Calu3 (cell line): ENCODE measurements at regions not wholly inside any gene's neighbourhood (a gene's known extent, or its start where the extent isn't known, plus 50 kb on each side); places are given as distances from the start of the nearest gene placed in this dataset.
"Not testable (repeated sequence)": the region's sequence is repeated elsewhere in the genome, so short reads cannot be mapped to it uniquely, and the experiment has no call there.

Source experiments
- BruUV-seq: library from RNA; stranded (reverse); fragments of 400-500 nt; replicated peaks from 2 replicates; lab custom pipeline; 2021; lab: Mats Ljungman, UMichigan
- CTCF ChIA-PET: fragments of 300-600 bp; sonication (Branson Sonifier 250); formaldehyde crosslinking; loops from one replicate; lab custom pipeline; 2022; ENCODE audit warnings: antibody characterized with exemption; lab: Charles Lee
- DNase-seq: peaks from one replicate; pipeline ENCODE4 v3.0.0; 2022
- H3K27ac Mint-ChIP-seq: one replicate; pipeline ENCODE4 v1.8.0; 2022; ENCODE audit warnings: mixed read lengths; ENCODE audit not compliant: unreplicated experiment
- H3K27me3 Mint-ChIP-seq: one replicate; pipeline ENCODE4 v1.8.0; 2022; ENCODE audit warnings: mixed read lengths; ENCODE audit not compliant: unreplicated experiment
- H3K36me3 Mint-ChIP-seq: one replicate; pipeline ENCODE4 v1.8.0; 2022; ENCODE audit warnings: mild to moderate bottlenecking, moderate library complexity, mixed read lengths; ENCODE audit not compliant: insufficient read depth, unreplicated experiment
- H3K4me1 Mint-ChIP-seq: one replicate; pipeline ENCODE4 v1.8.0; 2022; ENCODE audit warnings: mild to moderate bottlenecking, low read depth, mixed read lengths; ENCODE audit not compliant: unreplicated experiment
- H3K4me3 Mint-ChIP-seq: one replicate; pipeline ENCODE4 v1.8.0; 2022; ENCODE audit warnings: mild to moderate bottlenecking, low read depth, moderate library complexity, mixed read lengths; ENCODE audit not compliant: unreplicated experiment
- H3K9me3 Mint-ChIP-seq: one replicate; pipeline ENCODE4 v1.8.0; 2022; ENCODE audit warnings: low read depth, mixed read lengths; ENCODE audit not compliant: unreplicated experiment
- intact Hi-C: fragments of 100-400 bp; cut with micrococcal nuclease; formaldehyde crosslinking; loops from one replicate; pipeline ENCODE4 v1.10.0; 2022; ENCODE audit not compliant: unreplicated experiment
- TF ChIP-seq, protein P1 (sequence below): fragments of 200-600 bp; IDR thresholded peaks from one replicate; pipeline ENCODE4 v1.8.0; 2022; ENCODE audit warnings: antibody characterized with exemption; ENCODE audit not compliant: unreplicated experiment

- Mint-ChIP-seq H3K27ac (no peak overlapping the region), H3K27me3 (no peaks in the 10 kb centered on the region), H3K4me3 (no peak overlapping the region), H3K36me3 (no peaks in the 10 kb centered on the region), H3K4me1 (peaks cover 13% of the 10 kb centered on the region), H3K9me3 (no peaks in the 10 kb centered on the region)
- TF ChIP-seq, protein P1, sequence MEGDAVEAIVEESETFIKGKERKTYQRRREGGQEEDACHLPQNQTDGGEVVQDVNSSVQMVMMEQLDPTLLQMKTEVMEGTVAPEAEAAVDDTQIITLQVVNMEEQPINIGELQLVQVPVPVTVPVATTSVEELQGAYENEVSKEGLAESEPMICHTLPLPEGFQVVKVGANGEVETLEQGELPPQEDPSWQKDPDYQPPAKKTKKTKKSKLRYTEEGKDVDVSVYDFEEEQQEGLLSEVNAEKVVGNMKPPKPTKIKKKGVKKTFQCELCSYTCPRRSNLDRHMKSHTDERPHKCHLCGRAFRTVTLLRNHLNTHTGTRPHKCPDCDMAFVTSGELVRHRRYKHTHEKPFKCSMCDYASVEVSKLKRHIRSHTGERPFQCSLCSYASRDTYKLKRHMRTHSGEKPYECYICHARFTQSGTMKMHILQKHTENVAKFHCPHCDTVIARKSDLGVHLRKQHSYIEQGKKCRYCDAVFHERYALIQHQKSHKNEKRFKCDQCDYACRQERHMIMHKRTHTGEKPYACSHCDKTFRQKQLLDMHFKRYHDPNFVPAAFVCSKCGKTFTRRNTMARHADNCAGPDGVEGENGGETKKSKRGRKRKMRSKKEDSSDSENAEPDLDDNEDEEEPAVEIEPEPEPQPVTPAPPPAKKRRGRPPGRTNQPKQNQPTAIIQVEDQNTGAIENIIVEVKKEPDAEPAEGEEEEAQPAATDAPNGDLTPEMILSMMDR, result no peak
- CTCF ChIA-PET, result no interaction called here
- intact Hi-C loops, result no loop called here
- no TSS peak for BruUV-seq
- no peak for DNase-seq
These were observed 1006.2 kb upstream of the CITED2 start for GRCh38 chr6:140380427-140381218.

DNA sequence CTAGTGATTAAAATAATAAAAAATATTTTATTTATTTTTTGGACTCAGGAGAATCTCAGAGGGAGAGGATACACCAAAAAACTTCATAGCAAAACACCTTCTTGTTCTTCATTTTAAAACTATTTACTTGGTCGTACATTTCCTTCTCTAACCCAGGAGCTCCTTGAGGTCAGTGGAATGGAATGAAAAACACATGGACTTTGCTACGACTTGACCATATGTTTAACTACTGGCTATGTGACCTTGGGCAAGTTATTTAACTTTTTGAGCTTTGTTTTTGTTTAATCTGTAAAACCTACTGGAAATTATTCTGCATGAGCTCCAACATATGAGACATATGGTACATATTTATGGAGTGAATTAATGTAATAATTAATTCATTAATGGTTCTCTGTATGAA is 1005.5 kb upstream of the CITED2 start:
- BruUV-seq, result no TSS peak
- Mint-ChIP-seq H3K9me3 (no peaks in the 10 kb centered on the region), H3K36me3 (no peaks in the 10 kb centered on the region), H3K4me1 (peaks cover 13% of the 10 kb centered on the region), H3K27ac (no peak overlapping the region), H3K27me3 (no peaks in the 10 kb centered on the region), H3K4me3 (no peak overlapping the region)
- TF ChIP-seq, protein P1, result no peak
- intact Hi-C loops, result no loop called here
- no peak for DNase-seq
- CTCF ChIA-PET, result no interaction called here

GRCh38 chr6:140376209-140376608 is 1001.8 kb upstream of the CITED2 start:
- DNase-seq, result no peak
- Mint-ChIP-seq H3K9me3 (no peaks in the 10 kb centered on the region), H3K4me3 (no peak overlapping the region), H3K27me3 (no peaks in the 10 kb centered on the region), H3K36me3 (no peaks in the 10 kb centered on the region), H3K27ac (no peak overlapping the region), H3K4me1 (peaks cover 12% of the 10 kb centered on the region)
- TF ChIP-seq, protein P1, result no peak
- no TSS peak for BruUV-seq
- CTCF ChIA-PET, result no interaction called here
- intact Hi-C loops, result no loop called here

GRCh38 chr6:140373728-140374127 is 999.3 kb upstream of the CITED2 start:
- H3K4me3 Mint-ChIP-seq, H3K4me1 Mint-ChIP-seq, H3K27me3 Mint-ChIP-seq, H3K27ac Mint-ChIP-seq, intact Hi-C loops, CTCF ChIA-PET, H3K9me3 Mint-ChIP-seq, H3K36me3 Mint-ChIP-seq, BruUV-seq, DNase-seq: not testable (repeated sequence)

GRCh38 chr6:140372064-140372463 is 997.6 kb upstream of the CITED2 start:
- no TSS peak for BruUV-seq
- TF ChIP-seq, protein P1, result no peak
- no peaks in the 10 kb centered on the region for H3K36me3 Mint-ChIP-seq
- no peak for DNase-seq
- intact Hi-C loops, result no loop called here
- H3K4me3 Mint-ChIP-seq, result no peak overlapping the region
- CTCF ChIA-PET, result no interaction called here
- H3K27me3 Mint-ChIP-seq, result no peaks in the 10 kb centered on the region
- no peak overlapping the region for H3K27ac Mint-ChIP-seq
- no peaks in the 10 kb centered on the region for H3K9me3 Mint-ChIP-seq
- no peaks in the 10 kb centered on the region for H3K4me1 Mint-ChIP-seq
